H9 (cell line): ENCODE measurements at regions not wholly inside any gene's neighbourhood (a gene's known extent, or its start where the extent isn't known, plus 50 kb on each side); places are given as distances from the start of the nearest gene placed in this dataset.
A peak's percentile ranks its signal among the peaks of the same experiment; 100 is the strongest.
"Not testable (repeated sequence)": the region's sequence is repeated elsewhere in the genome, so short reads cannot be mapped to it uniquely, and the experiment has no call there.

Experiments
- DNase-seq: peaks from one replicate; pipeline ENCODE4 v3.0.0-alpha.2; 2017
- H2AFZ ChIP-seq: one replicate; pipeline ENCODE4 v1.6.1; 2013; ENCODE audit warnings: mild to moderate bottlenecking, low read length, control low read depth, moderate library complexity
- H2AK5ac ChIP-seq: 2 replicates; pipeline ENCODE4 v1.6.1; 2013; ENCODE audit warnings: low read length, control low read depth, mixed read lengths; ENCODE audit not compliant: insufficient read length
- H2BK120ac ChIP-seq: one replicate; pipeline ENCODE4 v1.6.1; 2013; ENCODE audit warnings: low read depth, mild to moderate bottlenecking, low read length, control low read depth, inconsistent platforms; ENCODE audit not compliant: poor library complexity, severe bottlenecking
- H2BK12ac ChIP-seq: 2 replicates; pipeline ENCODE4 v1.6.1; 2013; ENCODE audit warnings: low read length, control low read depth, mixed read lengths, low read depth; ENCODE audit not compliant: insufficient read length
- H2BK15ac ChIP-seq: 2 replicates; pipeline ENCODE4 v1.6.1; 2013; ENCODE audit warnings: low read depth, low read length, control low read depth
- H2BK20ac ChIP-seq: one replicate; pipeline ENCODE4 v1.6.1; 2013; ENCODE audit warnings: low read depth, mild to moderate bottlenecking, low read length, control low read depth, inconsistent platforms; ENCODE audit not compliant: poor library complexity, severe bottlenecking
- H2BK5ac ChIP-seq: 2 replicates; pipeline ENCODE4 v1.6.1; 2013; ENCODE audit warnings: low read length, control low read depth, mixed read lengths; ENCODE audit not compliant: insufficient read length
- H3K14ac ChIP-seq: 2 replicates; pipeline ENCODE4 v1.6.1; 2013; ENCODE audit warnings: low read length, control low read depth; ENCODE audit not compliant: insufficient read depth
- H3K18ac ChIP-seq: 2 replicates; pipeline ENCODE4 v1.6.1; 2013; ENCODE audit warnings: low read depth, mild to moderate bottlenecking, mixed read lengths, low read length, control low read depth; ENCODE audit not compliant: insufficient read length
- H3K23ac ChIP-seq: 2 replicates; pipeline ENCODE4 v1.6.1; 2013; ENCODE audit warnings: low read length, control low read depth, mixed read lengths, low read depth; ENCODE audit not compliant: insufficient read length
- H3K23me2 ChIP-seq: 2 replicates; pipeline ENCODE4 v1.6.1; 2013; ENCODE audit warnings: low read depth, mild to moderate bottlenecking, mixed read lengths, low read length, control low read depth; ENCODE audit not compliant: insufficient read length, poor library complexity, severe bottlenecking
- H3K27ac ChIP-seq: 2 replicates; pipeline ENCODE4 v1.5.1; 2013; ENCODE audit warnings: low read length, control low read depth, mixed read lengths, low read depth; ENCODE audit not compliant: insufficient read length
- H3K27me3 ChIP-seq: 2 replicates; pipeline ENCODE4 v1.6.1; 2013; ENCODE audit warnings: low read length, control low read depth, inconsistent platforms; ENCODE audit not compliant: insufficient read depth
- H3K4ac ChIP-seq: 2 replicates; pipeline ENCODE4 v1.6.1; 2013; ENCODE audit warnings: low read depth, mild to moderate bottlenecking, control low read depth, inconsistent platforms, low read length, moderate library complexity
- H3K4me1 ChIP-seq: 2 replicates; pipeline ENCODE4 v1.6.1; 2013; ENCODE audit warnings: low read length, control low read depth, inconsistent platforms; ENCODE audit not compliant: insufficient read depth
- H3K4me2 ChIP-seq: 2 replicates; pipeline ENCODE4 v1.6.1; 2013; ENCODE audit warnings: low read length, control low read depth, mixed read lengths; ENCODE audit not compliant: insufficient read length, insufficient read depth
- H3K56ac ChIP-seq: 2 replicates; pipeline ENCODE4 v1.6.1; 2013; ENCODE audit warnings: low read depth, mild to moderate bottlenecking, mixed read lengths, low read length, control low read depth; ENCODE audit not compliant: insufficient read length
- H3K79me1 ChIP-seq: 2 replicates; pipeline ENCODE4 v1.6.1; 2013; ENCODE audit warnings: low read depth, mild to moderate bottlenecking, moderate library complexity, low read length, control low read depth, inconsistent platforms; ENCODE audit not compliant: insufficient read depth, poor library complexity, severe bottlenecking
- H3K79me2 ChIP-seq: 2 replicates; pipeline ENCODE4 v1.6.1; 2013; ENCODE audit warnings: low read length, control low read depth, inconsistent platforms; ENCODE audit not compliant: insufficient read depth
- H3K9ac ChIP-seq: 2 replicates; pipeline ENCODE4 v1.6.1; 2013; ENCODE audit warnings: low read length, control low read depth, mixed read lengths; ENCODE audit not compliant: insufficient read length; ENCODE audit errors: extremely low read depth
- H3K9me3 ChIP-seq: one replicate; pipeline ENCODE4 v1.6.1; 2013; ENCODE audit warnings: low read depth, low read length, inconsistent platforms; ENCODE audit not compliant: control insufficient read depth
- H3T11ph ChIP-seq: one replicate; pipeline ENCODE4 v1.6.1; 2013; ENCODE audit warnings: mild to moderate bottlenecking, low read length, control low read depth, inconsistent platforms
- H4K20me1 ChIP-seq: one replicate; pipeline ENCODE4 v1.6.1; 2013; ENCODE audit not compliant: control insufficient read depth, insufficient read length, insufficient read depth
- H4K5ac ChIP-seq: 2 replicates; pipeline ENCODE4 v1.6.1; 2013; ENCODE audit warnings: low read depth, mild to moderate bottlenecking, mixed read lengths, low read length, control low read depth; ENCODE audit not compliant: insufficient read length
- H4K8ac ChIP-seq: replicated peaks from 2 replicates; pipeline ENCODE4 v1.6.1; 2013; ENCODE audit warnings: low read length, control low read depth, mixed read lengths, low read depth; ENCODE audit not compliant: insufficient read length
- H4K91ac ChIP-seq: 2 replicates; pipeline ENCODE4 v1.6.1; 2013; ENCODE audit warnings: low read depth, mild to moderate bottlenecking, moderate library complexity, mixed read lengths, low read length, control low read depth; ENCODE audit not compliant: insufficient read length
- H3K27ac Mint-ChIP-seq, 3 experiments: 2 replicates in 2 of 3; 3 replicates in 1 of 3; pipeline ENCODE4 v1.8.0; 2020 to 2021; ENCODE audit warnings: mixed read lengths in 3 of 3, mild to moderate bottlenecking in 1 of 3, moderate library complexity in 1 of 3
- H3K27me3 Mint-ChIP-seq: 2 replicates; pipeline ENCODE4 v1.8.0; 2021; ENCODE audit warnings: low read depth, mild to moderate bottlenecking, moderate library complexity, mixed read lengths
- H3K36me3 Mint-ChIP-seq, 3 experiments: 2 replicates in 2 of 3; 3 replicates in 1 of 3; pipeline ENCODE4 v1.8.0; 2020 to 2021; ENCODE audit warnings: low read depth in 3 of 3, mixed read lengths in 3 of 3; ENCODE audit not compliant: insufficient read depth in 1 of 3
- H3K4me1 Mint-ChIP-seq, 2 experiments: 2 replicates each; pipeline ENCODE4 v1.8.0; 2020; ENCODE audit warnings: mixed read lengths in 2 of 2
- H3K4me3 Mint-ChIP-seq, 2 experiments: 2 replicates in 1 of 2; 3 replicates in 1 of 2; pipeline ENCODE4 v1.8.0; 2020 to 2021; ENCODE audit warnings: mild to moderate bottlenecking in 2 of 2, mixed read lengths in 2 of 2, moderate library complexity in 1 of 2
- H3K9me3 Mint-ChIP-seq, 2 experiments: 2 replicates in 1 of 2; 3 replicates in 1 of 2; pipeline ENCODE4 v1.8.0; 2020; ENCODE audit warnings: mild to moderate bottlenecking in 2 of 2, mixed read lengths in 2 of 2, moderate library complexity in 1 of 2
- WGBS: extraction: QIAGEN DNeasy Blood & Tissue Kit; methylation state at CpG from one replicate; pipeline ENCODE4 v1.1.7; 2013; ENCODE audit warnings: missing lambda C conversion rate, low lambda C conversion rate, mixed read lengths; ENCODE audit not compliant: insufficient read length; ENCODE audit errors: extremely low coverage; 5-methylcytosine and 5-hydroxymethylcytosine counted together
- TF ChIP-seq, protein P1 (sequence below): fragments of 200-600 bp; sonication (generic); conservative IDR thresholded peaks from 3 replicates; pipeline ENCODE4 v1.8.0; 2021; ENCODE audit warnings: antibody characterized with exemption, mild to moderate bottlenecking

DNA sequence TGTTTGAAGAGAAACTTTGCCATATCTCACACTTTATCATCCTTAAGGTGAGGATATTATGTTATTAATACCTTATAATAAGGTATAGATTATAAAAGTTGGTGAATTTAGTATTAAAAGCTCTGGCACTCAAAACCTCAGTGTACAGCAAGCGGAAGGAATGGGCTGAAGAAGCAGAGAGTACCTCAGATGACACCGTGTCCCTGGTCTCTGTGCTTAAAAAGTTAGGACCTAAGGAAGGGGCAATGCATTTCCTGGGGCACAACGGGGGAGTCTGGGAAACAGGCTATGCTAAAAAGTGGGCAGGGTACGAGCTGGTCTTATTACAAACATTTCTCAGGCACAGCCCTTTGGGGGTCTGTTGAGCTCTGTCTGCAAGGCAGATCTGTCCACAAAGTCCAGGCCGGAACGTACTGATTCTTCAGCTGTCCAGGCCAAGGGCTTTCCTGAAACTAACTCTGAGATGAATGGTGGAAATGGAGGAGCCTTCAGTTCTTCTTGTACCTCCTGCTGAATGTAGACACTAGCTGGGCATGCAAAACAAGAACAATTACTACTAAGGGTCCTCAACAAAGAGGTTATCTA is 202.7 kb downstream of the POM121L12 start:
- Histone ChIP-seq H4K91ac (no peak overlapping the region), H3K18ac (peak overlapping the region; percentile 58), H3K23me2 (no peaks in the 10 kb centered on the region), H3K9ac (no peak overlapping the region), H2BK20ac (no peak overlapping the region), H3K79me1 (no peaks in the 10 kb centered on the region), H3K4me2 (no peak overlapping the region), H4K8ac (no peak overlapping the region), H3T11ph (no peak overlapping the region), H3K79me2 (no peaks in the 10 kb centered on the region), H3K56ac (no peak overlapping the region), H2AFZ (no peak overlapping the region), H2BK120ac (no peak overlapping the region), H3K27ac (no peak overlapping the region), H3K23ac (no peak overlapping the region), H4K5ac (no peak overlapping the region), H2BK5ac (no peak overlapping the region), H3K4me1 (peaks cover 2% of the 10 kb centered on the region; the same call in 1 of the 2 replicates), H3K4ac (no peak overlapping the region), H3K14ac (0 out of 2 replicates have a peak overlapping the region, but pooled peaks have one; percentile 41), H3K27me3 (no peaks in the 10 kb centered on the region), H2AK5ac (no peak overlapping the region), H2BK12ac (no peak overlapping the region), H2BK15ac (no peak overlapping the region), H3K9me3 (no peaks in the 10 kb centered on the region), H4K20me1 (no peaks in the 10 kb centered on the region)
- no CpG with 5 or more reads among the region's 6 CpGs for WGBS
- Mint-ChIP-seq H3K4me1 (peaks cover 13 to 17% of the 10 kb centered on the region in 2 experiments), H3K9me3 (peaks cover 0 to 3% of the 10 kb centered on the region in 2 experiments; a peak in 4 of 5 replicates), H3K27ac (peak overlapping the region in 2 of 3 experiments; percentile 83 to 89; a peak in 3 of 7 replicates), H3K36me3 (peaks cover 0 to 4% (median 3%) of the 10 kb centered on the region in 3 experiments; a peak in 3 of 7 replicates), H3K27me3 (no peaks in the 10 kb centered on the region), H3K4me3 (no peak overlapping the region)
- no peak for DNase-seq
- TF ChIP-seq, protein P1, sequence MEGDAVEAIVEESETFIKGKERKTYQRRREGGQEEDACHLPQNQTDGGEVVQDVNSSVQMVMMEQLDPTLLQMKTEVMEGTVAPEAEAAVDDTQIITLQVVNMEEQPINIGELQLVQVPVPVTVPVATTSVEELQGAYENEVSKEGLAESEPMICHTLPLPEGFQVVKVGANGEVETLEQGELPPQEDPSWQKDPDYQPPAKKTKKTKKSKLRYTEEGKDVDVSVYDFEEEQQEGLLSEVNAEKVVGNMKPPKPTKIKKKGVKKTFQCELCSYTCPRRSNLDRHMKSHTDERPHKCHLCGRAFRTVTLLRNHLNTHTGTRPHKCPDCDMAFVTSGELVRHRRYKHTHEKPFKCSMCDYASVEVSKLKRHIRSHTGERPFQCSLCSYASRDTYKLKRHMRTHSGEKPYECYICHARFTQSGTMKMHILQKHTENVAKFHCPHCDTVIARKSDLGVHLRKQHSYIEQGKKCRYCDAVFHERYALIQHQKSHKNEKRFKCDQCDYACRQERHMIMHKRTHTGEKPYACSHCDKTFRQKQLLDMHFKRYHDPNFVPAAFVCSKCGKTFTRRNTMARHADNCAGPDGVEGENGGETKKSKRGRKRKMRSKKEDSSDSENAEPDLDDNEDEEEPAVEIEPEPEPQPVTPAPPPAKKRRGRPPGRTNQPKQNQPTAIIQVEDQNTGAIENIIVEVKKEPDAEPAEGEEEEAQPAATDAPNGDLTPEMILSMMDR, result no peak

- H3K27me3 Mint-ChIP-seq, H4K8ac ChIP-seq: not testable (repeated sequence)
- no CpG with 5 or more reads among the region's 7 CpGs for WGBS
These were observed 203.7 kb downstream of the POM121L12 start for GRCh38 chr7:53239151-53239550.

More at GRCh38 chr7:53239151-53239550, 203.7 kb downstream of the POM121L12 start:
- not testable (repeated sequence) for H3K9ac ChIP-seq, H2AK5ac ChIP-seq, H2BK20ac ChIP-seq, H3T11ph ChIP-seq, H3K56ac ChIP-seq, H2BK12ac ChIP-seq, H4K5ac ChIP-seq, H3K27ac ChIP-seq, H3K4me1 ChIP-seq, H3K4ac ChIP-seq, H3K79me2 ChIP-seq, H3K36me3 Mint-ChIP-seq, H3K23me2 ChIP-seq, H2AFZ ChIP-seq, H2BK15ac ChIP-seq, H2BK120ac ChIP-seq, H4K20me1 ChIP-seq, H3K9me3 Mint-ChIP-seq, H3K14ac ChIP-seq, H3K4me2 ChIP-seq, H3K18ac ChIP-seq, H2BK5ac ChIP-seq, H4K91ac ChIP-seq, H3K23ac ChIP-seq, H3K79me1 ChIP-seq, H3K27me3 ChIP-seq, H3K4me3 Mint-ChIP-seq, H3K9me3 ChIP-seq
- Mint-ChIP-seq H3K4me1 (peaks cover 13 to 17% of the 10 kb centered on the region in 2 experiments), H3K27ac (peak overlapping the region in 1 of 3 experiments; percentile 80; a peak in 3 of 7 replicates)
- peak; percentile 43 for DNase-seq
